H9 (cell line): ENCODE measurements at regions not wholly inside any gene's neighbourhood (a gene's known extent, or its start where the extent isn't known, plus 50 kb on each side); places are given as distances from the start of the nearest gene placed in this dataset.

ENCODE experiments used
- DNase-seq: peaks from one replicate; pipeline ENCODE4 v3.0.0-alpha.2; 2017
- H2AFZ ChIP-seq: one replicate; pipeline ENCODE4 v1.6.1; 2013; ENCODE audit warnings: mild to moderate bottlenecking, low read length, control low read depth, moderate library complexity
- H2AK5ac ChIP-seq: 2 replicates; pipeline ENCODE4 v1.6.1; 2013; ENCODE audit warnings: low read length, control low read depth, mixed read lengths; ENCODE audit not compliant: insufficient read length
- H2BK120ac ChIP-seq: one replicate; pipeline ENCODE4 v1.6.1; 2013; ENCODE audit warnings: low read depth, mild to moderate bottlenecking, low read length, control low read depth, inconsistent platforms; ENCODE audit not compliant: poor library complexity, severe bottlenecking
- H2BK12ac ChIP-seq: 2 replicates; pipeline ENCODE4 v1.6.1; 2013; ENCODE audit warnings: low read length, control low read depth, mixed read lengths, low read depth; ENCODE audit not compliant: insufficient read length
- H2BK15ac ChIP-seq: 2 replicates; pipeline ENCODE4 v1.6.1; 2013; ENCODE audit warnings: low read depth, low read length, control low read depth
- H2BK20ac ChIP-seq: one replicate; pipeline ENCODE4 v1.6.1; 2013; ENCODE audit warnings: low read depth, mild to moderate bottlenecking, low read length, control low read depth, inconsistent platforms; ENCODE audit not compliant: poor library complexity, severe bottlenecking
- H2BK5ac ChIP-seq: 2 replicates; pipeline ENCODE4 v1.6.1; 2013; ENCODE audit warnings: low read length, control low read depth, mixed read lengths; ENCODE audit not compliant: insufficient read length
- H3K14ac ChIP-seq: 2 replicates; pipeline ENCODE4 v1.6.1; 2013; ENCODE audit warnings: low read length, control low read depth; ENCODE audit not compliant: insufficient read depth
- H3K18ac ChIP-seq: 2 replicates; pipeline ENCODE4 v1.6.1; 2013; ENCODE audit warnings: low read depth, mild to moderate bottlenecking, mixed read lengths, low read length, control low read depth; ENCODE audit not compliant: insufficient read length
- H3K23ac ChIP-seq: 2 replicates; pipeline ENCODE4 v1.6.1; 2013; ENCODE audit warnings: low read length, control low read depth, mixed read lengths, low read depth; ENCODE audit not compliant: insufficient read length
- H3K23me2 ChIP-seq: 2 replicates; pipeline ENCODE4 v1.6.1; 2013; ENCODE audit warnings: low read depth, mild to moderate bottlenecking, mixed read lengths, low read length, control low read depth; ENCODE audit not compliant: insufficient read length, poor library complexity, severe bottlenecking
- H3K27ac ChIP-seq: 2 replicates; pipeline ENCODE4 v1.5.1; 2013; ENCODE audit warnings: low read length, control low read depth, mixed read lengths, low read depth; ENCODE audit not compliant: insufficient read length
- H3K27me3 ChIP-seq: 2 replicates; pipeline ENCODE4 v1.6.1; 2013; ENCODE audit warnings: low read length, control low read depth, inconsistent platforms; ENCODE audit not compliant: insufficient read depth
- H3K4ac ChIP-seq: 2 replicates; pipeline ENCODE4 v1.6.1; 2013; ENCODE audit warnings: low read depth, mild to moderate bottlenecking, control low read depth, inconsistent platforms, low read length, moderate library complexity
- H3K4me1 ChIP-seq: 2 replicates; pipeline ENCODE4 v1.6.1; 2013; ENCODE audit warnings: low read length, control low read depth, inconsistent platforms; ENCODE audit not compliant: insufficient read depth
- H3K4me2 ChIP-seq: 2 replicates; pipeline ENCODE4 v1.6.1; 2013; ENCODE audit warnings: low read length, control low read depth, mixed read lengths; ENCODE audit not compliant: insufficient read length, insufficient read depth
- H3K56ac ChIP-seq: 2 replicates; pipeline ENCODE4 v1.6.1; 2013; ENCODE audit warnings: low read depth, mild to moderate bottlenecking, mixed read lengths, low read length, control low read depth; ENCODE audit not compliant: insufficient read length
- H3K79me1 ChIP-seq: 2 replicates; pipeline ENCODE4 v1.6.1; 2013; ENCODE audit warnings: low read depth, mild to moderate bottlenecking, moderate library complexity, low read length, control low read depth, inconsistent platforms; ENCODE audit not compliant: insufficient read depth, poor library complexity, severe bottlenecking
- H3K79me2 ChIP-seq: 2 replicates; pipeline ENCODE4 v1.6.1; 2013; ENCODE audit warnings: low read length, control low read depth, inconsistent platforms; ENCODE audit not compliant: insufficient read depth
- H3K9ac ChIP-seq: 2 replicates; pipeline ENCODE4 v1.6.1; 2013; ENCODE audit warnings: low read length, control low read depth, mixed read lengths; ENCODE audit not compliant: insufficient read length; ENCODE audit errors: extremely low read depth
- H3K9me3 ChIP-seq: one replicate; pipeline ENCODE4 v1.6.1; 2013; ENCODE audit warnings: low read depth, low read length, inconsistent platforms; ENCODE audit not compliant: control insufficient read depth
- H3T11ph ChIP-seq: one replicate; pipeline ENCODE4 v1.6.1; 2013; ENCODE audit warnings: mild to moderate bottlenecking, low read length, control low read depth, inconsistent platforms
- H4K20me1 ChIP-seq: one replicate; pipeline ENCODE4 v1.6.1; 2013; ENCODE audit not compliant: control insufficient read depth, insufficient read length, insufficient read depth
- H4K5ac ChIP-seq: 2 replicates; pipeline ENCODE4 v1.6.1; 2013; ENCODE audit warnings: low read depth, mild to moderate bottlenecking, mixed read lengths, low read length, control low read depth; ENCODE audit not compliant: insufficient read length
- H4K8ac ChIP-seq: replicated peaks from 2 replicates; pipeline ENCODE4 v1.6.1; 2013; ENCODE audit warnings: low read length, control low read depth, mixed read lengths, low read depth; ENCODE audit not compliant: insufficient read length
- H4K91ac ChIP-seq: 2 replicates; pipeline ENCODE4 v1.6.1; 2013; ENCODE audit warnings: low read depth, mild to moderate bottlenecking, moderate library complexity, mixed read lengths, low read length, control low read depth; ENCODE audit not compliant: insufficient read length
- H3K27ac Mint-ChIP-seq, 3 experiments: 2 replicates in 2 of 3; 3 replicates in 1 of 3; pipeline ENCODE4 v1.8.0; 2020 to 2021; ENCODE audit warnings: mixed read lengths in 3 of 3, mild to moderate bottlenecking in 1 of 3, moderate library complexity in 1 of 3
- H3K27me3 Mint-ChIP-seq: 2 replicates; pipeline ENCODE4 v1.8.0; 2021; ENCODE audit warnings: low read depth, mild to moderate bottlenecking, moderate library complexity, mixed read lengths
- H3K36me3 Mint-ChIP-seq, 3 experiments: 2 replicates in 2 of 3; 3 replicates in 1 of 3; pipeline ENCODE4 v1.8.0; 2020 to 2021; ENCODE audit warnings: low read depth in 3 of 3, mixed read lengths in 3 of 3; ENCODE audit not compliant: insufficient read depth in 1 of 3
- H3K4me1 Mint-ChIP-seq, 2 experiments: 2 replicates each; pipeline ENCODE4 v1.8.0; 2020; ENCODE audit warnings: mixed read lengths in 2 of 2
- H3K4me3 Mint-ChIP-seq, 2 experiments: 2 replicates in 1 of 2; 3 replicates in 1 of 2; pipeline ENCODE4 v1.8.0; 2020 to 2021; ENCODE audit warnings: mild to moderate bottlenecking in 2 of 2, mixed read lengths in 2 of 2, moderate library complexity in 1 of 2
- H3K9me3 Mint-ChIP-seq, 2 experiments: 2 replicates in 1 of 2; 3 replicates in 1 of 2; pipeline ENCODE4 v1.8.0; 2020; ENCODE audit warnings: mild to moderate bottlenecking in 2 of 2, mixed read lengths in 2 of 2, moderate library complexity in 1 of 2
- WGBS: extraction: QIAGEN DNeasy Blood & Tissue Kit; methylation state at CpG from one replicate; pipeline ENCODE4 v1.1.7; 2013; ENCODE audit warnings: missing lambda C conversion rate, low lambda C conversion rate, mixed read lengths; ENCODE audit not compliant: insufficient read length; ENCODE audit errors: extremely low coverage; 5-methylcytosine and 5-hydroxymethylcytosine counted together
- TF ChIP-seq, protein P1 (sequence below): fragments of 200-600 bp; sonication (generic); conservative IDR thresholded peaks from 3 replicates; pipeline ENCODE4 v1.8.0; 2021; ENCODE audit warnings: antibody characterized with exemption, mild to moderate bottlenecking

DNA sequence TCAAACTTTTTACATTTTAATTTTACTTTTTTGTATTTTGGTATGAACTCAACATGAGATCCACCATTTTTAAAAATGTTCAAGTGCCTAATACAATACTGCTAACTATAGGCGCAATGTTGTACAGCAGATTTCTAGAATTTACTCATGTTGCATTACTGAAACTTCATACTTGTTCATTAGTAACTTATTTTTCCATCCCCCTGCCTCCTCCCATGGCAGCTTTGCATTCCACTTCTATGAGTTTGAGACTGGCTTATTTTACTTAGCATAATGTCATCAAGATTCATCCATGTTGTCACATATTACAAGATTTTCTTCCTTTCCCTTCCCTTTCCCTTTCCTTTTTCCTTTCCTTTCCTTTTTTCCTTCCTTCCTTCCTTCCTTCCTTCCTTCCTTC lies 825.9 kb downstream of the SLC16A7 start:
- Histone ChIP-seq H3K56ac (no peak overlapping the region), H4K91ac (no peak overlapping the region), H3T11ph (no peak overlapping the region), H2BK20ac (no peak overlapping the region), H2BK5ac (no peak overlapping the region), H3K23ac (no peak overlapping the region), H2AK5ac (no peak overlapping the region), H4K8ac (no peak overlapping the region), H3K79me1 (no peaks in the 10 kb centered on the region), H3K9me3 (no peaks in the 10 kb centered on the region), H2BK15ac (no peak overlapping the region), H3K27me3 (no peaks in the 10 kb centered on the region), H2AFZ (no peak overlapping the region), H3K18ac (no peak overlapping the region), H3K4ac (no peak overlapping the region), H4K5ac (no peak overlapping the region), H2BK120ac (no peak overlapping the region), H3K14ac (no peak overlapping the region), H4K20me1 (no peaks in the 10 kb centered on the region), H3K4me2 (no peak overlapping the region), H3K9ac (no peak overlapping the region), H3K79me2 (no peaks in the 10 kb centered on the region), H3K23me2 (no peaks in the 10 kb centered on the region), H2BK12ac (no peak overlapping the region), H3K27ac (no peak overlapping the region), H3K4me1 (no peaks in the 10 kb centered on the region)
- H3K4me3 Mint-ChIP-seq = no peak overlapping the region
- no peak for DNase-seq
- peaks cover 0 to 3% of the 10 kb centered on the region in 2 experiments; a peak in 4 of 5 replicates for H3K9me3 Mint-ChIP-seq
- no CpG with 5 or more reads among the region's 1 CpG for WGBS
- H3K4me1 Mint-ChIP-seq = no peaks in the 10 kb centered on the region
- H3K27me3 Mint-ChIP-seq = no peaks in the 10 kb centered on the region
- no peaks in the 10 kb centered on the region; a peak in 1 of 7 replicates for H3K36me3 Mint-ChIP-seq
- TF ChIP-seq, protein P1, sequence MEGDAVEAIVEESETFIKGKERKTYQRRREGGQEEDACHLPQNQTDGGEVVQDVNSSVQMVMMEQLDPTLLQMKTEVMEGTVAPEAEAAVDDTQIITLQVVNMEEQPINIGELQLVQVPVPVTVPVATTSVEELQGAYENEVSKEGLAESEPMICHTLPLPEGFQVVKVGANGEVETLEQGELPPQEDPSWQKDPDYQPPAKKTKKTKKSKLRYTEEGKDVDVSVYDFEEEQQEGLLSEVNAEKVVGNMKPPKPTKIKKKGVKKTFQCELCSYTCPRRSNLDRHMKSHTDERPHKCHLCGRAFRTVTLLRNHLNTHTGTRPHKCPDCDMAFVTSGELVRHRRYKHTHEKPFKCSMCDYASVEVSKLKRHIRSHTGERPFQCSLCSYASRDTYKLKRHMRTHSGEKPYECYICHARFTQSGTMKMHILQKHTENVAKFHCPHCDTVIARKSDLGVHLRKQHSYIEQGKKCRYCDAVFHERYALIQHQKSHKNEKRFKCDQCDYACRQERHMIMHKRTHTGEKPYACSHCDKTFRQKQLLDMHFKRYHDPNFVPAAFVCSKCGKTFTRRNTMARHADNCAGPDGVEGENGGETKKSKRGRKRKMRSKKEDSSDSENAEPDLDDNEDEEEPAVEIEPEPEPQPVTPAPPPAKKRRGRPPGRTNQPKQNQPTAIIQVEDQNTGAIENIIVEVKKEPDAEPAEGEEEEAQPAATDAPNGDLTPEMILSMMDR = no peak
- no peak overlapping the region for H3K27ac Mint-ChIP-seq
